ENCODE measurements at regions not wholly inside any gene's neighbourhood (a gene's known extent, or its start where the extent isn't known, plus 50 kb on each side); places are given as distances from the start of the nearest gene placed in this dataset.

DNA sequence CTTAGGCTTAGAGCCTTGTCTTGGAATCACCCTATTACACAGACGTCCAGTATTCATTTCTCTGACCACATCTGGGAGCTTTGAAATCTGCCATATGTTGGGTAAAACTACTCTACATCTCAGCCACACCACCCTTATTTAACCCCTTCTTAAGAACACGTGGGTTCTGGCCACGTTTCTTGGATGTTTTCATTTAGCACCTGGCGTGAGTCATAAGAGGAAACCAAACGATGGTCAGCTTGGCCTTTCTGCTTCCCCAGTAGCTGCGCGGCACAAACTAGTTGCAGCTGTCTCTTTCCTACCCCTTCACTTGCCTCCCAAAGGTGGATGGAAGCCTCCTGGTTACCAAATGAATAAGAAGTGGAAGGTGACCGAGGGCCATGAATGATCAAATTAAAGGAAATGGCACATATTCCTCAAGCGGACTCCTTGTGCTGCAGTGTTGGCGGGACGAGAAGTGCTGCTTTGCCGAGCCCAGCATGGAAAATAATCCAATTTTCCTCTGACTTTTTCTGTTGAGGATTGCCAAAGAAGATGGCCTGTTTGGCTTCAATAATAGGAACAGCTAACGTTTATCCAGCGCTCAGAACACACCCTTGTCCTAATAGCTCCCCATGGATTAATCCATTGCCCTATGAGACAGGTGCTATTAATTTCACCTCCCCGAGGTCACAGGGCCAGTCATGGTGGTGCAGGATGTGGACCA is 154.1 kb downstream of the ZNF664 start:
- no peak overlapping the region for H2BK5ac ChIP-seq (ENCODE audit: insufficient read length, low read length)
- H2BK12ac ChIP-seq (ENCODE audit: insufficient read length, low read depth, low read length): no peak overlapping the region
- H3K9me3 ChIP-seq (ENCODE audit: control insufficient read depth, low read depth, low read length): no peaks in the 10 kb centered on the region
- no peak overlapping the region for H3K18ac ChIP-seq (ENCODE audit: insufficient read length, low read depth, low read length)
- Mint-ChIP-seq H3K4me1 (peaks cover 37 to 47% of the 10 kb centered on the region in 2 experiments), H3K36me3 (ENCODE audit: insufficient read depth in 1 of 3, low read depth in 3 of 3) (peaks cover 0 to 8% (median 0%) of the 10 kb centered on the region in 3 experiments; a peak in 3 of 7 replicates), H3K4me3 (no peak overlapping the region), H3K27ac (no peak overlapping the region), H3K27me3 (ENCODE audit: low read depth) (peaks cover 4% of the 10 kb centered on the region), H3K9me3 (peaks cover 0 to 4% of the 10 kb centered on the region in 2 experiments; a peak in 3 of 5 replicates)
- no peak overlapping the region for H3K14ac ChIP-seq (ENCODE audit: insufficient read depth, low read length)
- H3K79me1 ChIP-seq (ENCODE audit: insufficient read depth, low read depth, low read length, poor library complexity, severe bottlenecking): no peaks in the 10 kb centered on the region
- no peaks in the 10 kb centered on the region for H3K23me2 ChIP-seq (ENCODE audit: insufficient read length, low read depth, low read length, poor library complexity, severe bottlenecking)
- no peaks in the 10 kb centered on the region for H3K27me3 ChIP-seq (ENCODE audit: insufficient read depth, low read length)
- H4K91ac ChIP-seq (ENCODE audit: insufficient read length, low read depth, low read length): no peak overlapping the region
- no peak overlapping the region for H3K56ac ChIP-seq (ENCODE audit: insufficient read length, low read depth, low read length)
- DNase-seq: no peak
- H2AFZ ChIP-seq (ENCODE audit: low read length): no peak overlapping the region
- peaks cover 4% of the 10 kb centered on the region; the same call in 1 of the 2 replicates for H3K4me1 ChIP-seq (ENCODE audit: insufficient read depth, low read length)
- no peak overlapping the region for H2BK120ac ChIP-seq (ENCODE audit: low read depth, low read length, poor library complexity, severe bottlenecking)
- WGBS (ENCODE audit: extremely low coverage, insufficient read length, low lambda C conversion rate): no CpG with 5 or more reads among the region's 15 CpGs
- no peak overlapping the region for H3K27ac ChIP-seq (ENCODE audit: insufficient read length, low read depth, low read length)
- H3K4me2 ChIP-seq (ENCODE audit: insufficient read depth, insufficient read length, low read length): no peak overlapping the region
- no peaks in the 10 kb centered on the region for H3K79me2 ChIP-seq (ENCODE audit: insufficient read depth, low read length)
- no peak overlapping the region for H4K8ac ChIP-seq (replicated peaks; ENCODE audit: insufficient read length, low read depth, low read length)
- no peak overlapping the region for H3K23ac ChIP-seq (ENCODE audit: insufficient read length, low read depth, low read length)
- H2BK15ac ChIP-seq (ENCODE audit: low read depth, low read length): no peak overlapping the region
- no peak overlapping the region for H3K9ac ChIP-seq (ENCODE audit: extremely low read depth, insufficient read length, low read length)
- no peak overlapping the region for H4K5ac ChIP-seq (ENCODE audit: insufficient read length, low read depth, low read length)
- H2BK20ac ChIP-seq (ENCODE audit: low read depth, low read length, poor library complexity, severe bottlenecking): no peak overlapping the region
- H3T11ph ChIP-seq (ENCODE audit: low read length): no peak overlapping the region
- no peaks in the 10 kb centered on the region for H4K20me1 ChIP-seq (ENCODE audit: control insufficient read depth, insufficient read depth, insufficient read length)
- H2AK5ac ChIP-seq (ENCODE audit: insufficient read length, low read length): no peak overlapping the region
- no peak overlapping the region for H3K4ac ChIP-seq (ENCODE audit: low read depth, low read length)
- TF ChIP-seq, protein P1, sequence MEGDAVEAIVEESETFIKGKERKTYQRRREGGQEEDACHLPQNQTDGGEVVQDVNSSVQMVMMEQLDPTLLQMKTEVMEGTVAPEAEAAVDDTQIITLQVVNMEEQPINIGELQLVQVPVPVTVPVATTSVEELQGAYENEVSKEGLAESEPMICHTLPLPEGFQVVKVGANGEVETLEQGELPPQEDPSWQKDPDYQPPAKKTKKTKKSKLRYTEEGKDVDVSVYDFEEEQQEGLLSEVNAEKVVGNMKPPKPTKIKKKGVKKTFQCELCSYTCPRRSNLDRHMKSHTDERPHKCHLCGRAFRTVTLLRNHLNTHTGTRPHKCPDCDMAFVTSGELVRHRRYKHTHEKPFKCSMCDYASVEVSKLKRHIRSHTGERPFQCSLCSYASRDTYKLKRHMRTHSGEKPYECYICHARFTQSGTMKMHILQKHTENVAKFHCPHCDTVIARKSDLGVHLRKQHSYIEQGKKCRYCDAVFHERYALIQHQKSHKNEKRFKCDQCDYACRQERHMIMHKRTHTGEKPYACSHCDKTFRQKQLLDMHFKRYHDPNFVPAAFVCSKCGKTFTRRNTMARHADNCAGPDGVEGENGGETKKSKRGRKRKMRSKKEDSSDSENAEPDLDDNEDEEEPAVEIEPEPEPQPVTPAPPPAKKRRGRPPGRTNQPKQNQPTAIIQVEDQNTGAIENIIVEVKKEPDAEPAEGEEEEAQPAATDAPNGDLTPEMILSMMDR (conservative IDR thresholded peaks at IDR 0.05): no peak

Data from H9 (cell line).